ENCODE measurements at regions not wholly inside any gene's neighbourhood (a gene's known extent, or its start where the extent isn't known, plus 50 kb on each side); places are given as distances from the start of the nearest gene placed in this dataset.

- POLR2A ChIA-PET: no interaction called here
- H3K4me2 ChIP-seq (ENCODE audit: insufficient read depth, low read length): no peak overlapping the region
- intact Hi-C loops (cut with micrococcal nuclease): no loop called here
- no peaks in the 10 kb centered on the region for H4K20me1 ChIP-seq (replicated peaks; ENCODE audit: control insufficient read depth, extremely low read depth, insufficient read depth, low read length)
- no peaks in the 10 kb centered on the region for H3K9me3 ChIP-seq (replicated peaks; ENCODE audit: control insufficient read depth, insufficient read depth, low read length)
- H2AFZ ChIP-seq (ENCODE audit: low read depth, low read length): no peak overlapping the region
- H3K27me3 ChIP-seq (ENCODE audit: control insufficient read depth in 2 of 2, insufficient read depth in 2 of 2, low read length in 2 of 2): no peaks in the 10 kb centered on the region
- H3K9ac ChIP-seq (replicated peaks; ENCODE audit: extremely low read depth, insufficient read depth, low read length): no peak overlapping the region
- H3K4me3 ChIP-seq (replicated peaks in 1 of 3; ENCODE audit: insufficient read depth in 1 of 3, low read depth in 1 of 3, low read length in 3 of 3): no peak overlapping the region
- peaks cover 70% of the 10 kb centered on the region for H3K4me1 ChIP-seq (ENCODE audit: control insufficient read depth, extremely low read depth, insufficient read depth, low read length)
- TF ChIP-seq FOS (IDR thresholded peaks at IDR 0.05; ENCODE audit: borderline replicate concordance, insufficient read depth, low read length): no peak
- no peak for TF ChIP-seq POLR2A (IDR thresholded peaks at IDR 0.05; ENCODE audit: low read depth, low read length)
- no peak for TF ChIP-seq GATA2 (IDR thresholded peaks at IDR 0.05; ENCODE audit: insufficient read depth, insufficient read length, low read depth, low read length)
- no peak for TF ChIP-seq CTCF (IDR thresholded peaks at IDR 0.05; ENCODE audit: extremely low read depth in 1 of 2, insufficient read depth in 1 of 2, low read depth in 1 of 2, low read length in 2 of 2)
- TF ChIP-seq JUN (IDR thresholded peaks at IDR 0.05; ENCODE audit: borderline replicate concordance, insufficient read depth, insufficient read length, low read depth): no peak
- no peak for TF ChIP-seq MYC (IDR thresholded peaks at IDR 0.05; ENCODE audit: low read depth, low read length)
- TF ChIP-seq POLR2AphosphoS5 (IDR thresholded peaks at IDR 0.05; ENCODE audit: insufficient read depth, low read depth, low read length): no peak
- TF ChIP-seq EZH2 (IDR thresholded peaks at IDR 0.05; ENCODE audit: borderline replicate concordance, low read depth, low read length, severe bottlenecking): no peak
- TF ChIP-seq, protein P1, sequence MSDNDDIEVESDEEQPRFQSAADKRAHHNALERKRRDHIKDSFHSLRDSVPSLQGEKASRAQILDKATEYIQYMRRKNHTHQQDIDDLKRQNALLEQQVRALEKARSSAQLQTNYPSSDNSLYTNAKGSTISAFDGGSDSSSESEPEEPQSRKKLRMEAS (IDR thresholded peaks at IDR 0.05; ENCODE audit: insufficient read depth, insufficient read length): no peak
- BruUV-seq (replicated peaks): no TSS peak
- H3K79me2 ChIP-seq (ENCODE audit: control insufficient read depth, insufficient read depth, low read length): no peaks in the 10 kb centered on the region
- no peak for DNase-seq (ENCODE audit: low read depth, low spot score)
- H3K36me3 ChIP-seq (ENCODE audit: control insufficient read depth in 2 of 2, extremely low read depth in 1 of 2, insufficient read depth in 2 of 2, low read length in 2 of 2): no peaks in the 10 kb centered on the region
- H3K9me1 ChIP-seq (replicated peaks; ENCODE audit: control insufficient read depth, extremely low read depth, insufficient read depth, low read length): no peaks in the 10 kb centered on the region
- CTCF ChIA-PET: interaction anchor here (1.2 to 1.9 kb wide), 9 partner anchors 11 to 318 kb away, joined by 3 to 11 read pairs (median 4); no protein-coding TSS in a partner anchor
- dilution Hi-C loops (cut with MboI; ENCODE audit: extremely low pct_ligation_motif_present, low sequenced_read_pairs): no loop called here
- FAIRE-seq: no peak
- no peak overlapping the region for H3K27ac ChIP-seq (ENCODE audit: insufficient read depth, low read depth, low read length)
Measured at GRCh38 chr16:86391486-86391885, 118.8 kb upstream of the FOXF1 start.

All from endothelial cell of umbilical vein (primary cell).